ENCODE measurements at regions not wholly inside any gene's neighbourhood (a gene's known extent, or its start where the extent isn't known, plus 50 kb on each side); places are given as distances from the start of the nearest gene placed in this dataset.

GRCh38 chr16:49011901-49012300 lies 269.7 kb downstream of the CBLN1 start:
- Histone ChIP-seq H3K4me3 (ENCODE audit: severe bottlenecking) (no peak overlapping the region), H3K27ac (ENCODE audit: poor library complexity, severe bottlenecking) (no peak overlapping the region), H3K4me1 (ENCODE audit: insufficient read depth, poor library complexity, severe bottlenecking) (no peaks in the 10 kb centered on the region), H3K36me3 (ENCODE audit: low read depth) (no peaks in the 10 kb centered on the region), H3K9me3 (ENCODE audit: severe bottlenecking) (no peaks in the 10 kb centered on the region), H3K27me3 (ENCODE audit: insufficient read depth, poor library complexity, severe bottlenecking) (no peaks in the 10 kb centered on the region)
- DNase-seq (ENCODE audit: low spot score) (no peak), ATAC-seq (ENCODE audit: low read depth) (no peak)
- no peak for TF ChIP-seq CTCF (IDR thresholded peaks at IDR 0.05; ENCODE audit: poor library complexity, severe bottlenecking)

- no peaks in the 10 kb centered on the region for H3K9me3 ChIP-seq (ENCODE audit: severe bottlenecking)
- H3K27ac ChIP-seq (ENCODE audit: poor library complexity, severe bottlenecking), result no peak overlapping the region
- no peak for TF ChIP-seq CTCF (IDR thresholded peaks at IDR 0.05; ENCODE audit: poor library complexity, severe bottlenecking)
- no peaks in the 10 kb centered on the region for H3K4me1 ChIP-seq (ENCODE audit: insufficient read depth, poor library complexity, severe bottlenecking)
- no peaks in the 10 kb centered on the region for H3K36me3 ChIP-seq (ENCODE audit: low read depth)
- ATAC-seq (ENCODE audit: low read depth) (no peak), DNase-seq (ENCODE audit: low spot score) (no peak)
- H3K27me3 ChIP-seq (ENCODE audit: insufficient read depth, poor library complexity, severe bottlenecking), result no peaks in the 10 kb centered on the region
- no peak overlapping the region for H3K4me3 ChIP-seq (ENCODE audit: severe bottlenecking)
These were observed 270.8 kb downstream of the CBLN1 start for GRCh38 chr16:49010879-49011278.

- no peak for TF ChIP-seq CTCF (IDR thresholded peaks at IDR 0.05; ENCODE audit: poor library complexity, severe bottlenecking)
These were observed 271.2 kb downstream of the CBLN1 start for GRCh38 chr16:49010396-49010795.

GRCh38 chr16:49009204-49009603 lies 272.4 kb downstream of the CBLN1 start:
- Histone ChIP-seq H3K4me3 (ENCODE audit: severe bottlenecking) (no peak overlapping the region), H3K36me3 (ENCODE audit: low read depth) (no peaks in the 10 kb centered on the region), H3K4me1 (ENCODE audit: insufficient read depth, poor library complexity, severe bottlenecking) (no peaks in the 10 kb centered on the region), H3K27me3 (ENCODE audit: insufficient read depth, poor library complexity, severe bottlenecking) (no peaks in the 10 kb centered on the region), H3K27ac (ENCODE audit: poor library complexity, severe bottlenecking) (no peak overlapping the region), H3K9me3 (ENCODE audit: severe bottlenecking) (no peaks in the 10 kb centered on the region)
- no peak for TF ChIP-seq CTCF (IDR thresholded peaks at IDR 0.05; ENCODE audit: poor library complexity, severe bottlenecking)
- ATAC-seq (ENCODE audit: low read depth), result no peak
- DNase-seq (ENCODE audit: low spot score), result no peak

More at GRCh38 chr16:49010396-49010795, 271.2 kb downstream of the CBLN1 start:
- no peaks in the 10 kb centered on the region for H3K4me1 ChIP-seq (ENCODE audit: insufficient read depth, poor library complexity, severe bottlenecking)
- H3K9me3 ChIP-seq (ENCODE audit: severe bottlenecking), result no peaks in the 10 kb centered on the region
- DNase-seq (ENCODE audit: low spot score) (no peak), ATAC-seq (ENCODE audit: low read depth) (no peak; the same call in 2 of the 3 replicates)
- no peaks in the 10 kb centered on the region for H3K36me3 ChIP-seq (ENCODE audit: low read depth)
- no peaks in the 10 kb centered on the region for H3K27me3 ChIP-seq (ENCODE audit: insufficient read depth, poor library complexity, severe bottlenecking)
- H3K4me3 ChIP-seq (ENCODE audit: severe bottlenecking), result no peak overlapping the region
- H3K27ac ChIP-seq (ENCODE audit: poor library complexity, severe bottlenecking), result no peak overlapping the region

- Histone ChIP-seq H3K36me3 (ENCODE audit: low read depth) (no peaks in the 10 kb centered on the region), H3K27me3 (ENCODE audit: insufficient read depth, poor library complexity, severe bottlenecking) (no peaks in the 10 kb centered on the region), H3K4me1 (ENCODE audit: insufficient read depth, poor library complexity, severe bottlenecking) (no peaks in the 10 kb centered on the region), H3K9me3 (ENCODE audit: severe bottlenecking) (no peaks in the 10 kb centered on the region), H3K27ac (ENCODE audit: poor library complexity, severe bottlenecking) (no peak overlapping the region), H3K4me3 (ENCODE audit: severe bottlenecking) (no peak overlapping the region)
- no peak for DNase-seq (ENCODE audit: low spot score)
- ATAC-seq (ENCODE audit: low read depth), result no peak
- no peak for TF ChIP-seq CTCF (IDR thresholded peaks at IDR 0.05; ENCODE audit: poor library complexity, severe bottlenecking)
These were observed 277.6 kb downstream of the CBLN1 start for GRCh38 chr16:49003992-49004391.

All from RWPE2 (cell line).